ENCODE measurements at regions not wholly inside any gene's neighbourhood (a gene's known extent, or its start where the extent isn't known, plus 50 kb on each side); places are given as distances from the start of the nearest gene placed in this dataset.

GRCh38 chr4:103947617-103948016 is 227.8 kb upstream of the TACR3 start:
- TF ChIP-seq EZH2 (IDR thresholded peaks at IDR 0.05; ENCODE audit: insufficient read depth, low read length) (no peak), CTCF (IDR thresholded peaks at IDR 0.05; ENCODE audit: insufficient read depth, low read depth, low read length) (no peak)
